GM10266 (cell line): ENCODE measurements at regions not wholly inside any gene's neighbourhood (a gene's known extent, or its start where the extent isn't known, plus 50 kb on each side); places are given as distances from the start of the nearest gene placed in this dataset.

ENCODE experiments used
- DNase-seq: peaks from one replicate; pipeline ENCODE4 v3.0.0; 2012; ENCODE audit errors: extremely low spot score
- TF ChIP-seq, protein P1 (sequence below): IDR thresholded peaks from 2 replicates; pipeline ENCODE4 v1.5.1; 2012; ENCODE audit warnings: mild to moderate bottlenecking, low read depth; ENCODE audit not compliant: control insufficient read depth, insufficient read depth; ENCODE audit errors: missing control alignments

DNA sequence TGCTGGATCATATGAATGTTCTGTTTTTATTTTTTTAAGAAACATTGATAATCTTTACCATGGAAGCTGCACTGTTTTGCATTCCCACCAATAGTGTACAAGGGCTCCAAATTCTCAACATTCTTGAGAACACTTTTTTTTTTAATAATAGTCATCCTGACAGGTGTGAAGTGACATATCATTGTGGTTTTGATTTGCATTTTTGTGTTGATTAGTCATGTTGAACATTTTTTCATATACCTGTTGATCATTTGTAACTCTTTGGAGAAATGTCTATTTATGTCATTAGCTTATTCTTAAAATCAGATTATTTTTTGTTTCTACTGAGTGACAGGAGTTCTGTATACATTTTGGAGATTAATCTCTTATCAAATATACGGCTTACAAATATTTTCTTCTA lies 408.5 kb downstream of the GLUD2 start:
- TF ChIP-seq, protein P1, sequence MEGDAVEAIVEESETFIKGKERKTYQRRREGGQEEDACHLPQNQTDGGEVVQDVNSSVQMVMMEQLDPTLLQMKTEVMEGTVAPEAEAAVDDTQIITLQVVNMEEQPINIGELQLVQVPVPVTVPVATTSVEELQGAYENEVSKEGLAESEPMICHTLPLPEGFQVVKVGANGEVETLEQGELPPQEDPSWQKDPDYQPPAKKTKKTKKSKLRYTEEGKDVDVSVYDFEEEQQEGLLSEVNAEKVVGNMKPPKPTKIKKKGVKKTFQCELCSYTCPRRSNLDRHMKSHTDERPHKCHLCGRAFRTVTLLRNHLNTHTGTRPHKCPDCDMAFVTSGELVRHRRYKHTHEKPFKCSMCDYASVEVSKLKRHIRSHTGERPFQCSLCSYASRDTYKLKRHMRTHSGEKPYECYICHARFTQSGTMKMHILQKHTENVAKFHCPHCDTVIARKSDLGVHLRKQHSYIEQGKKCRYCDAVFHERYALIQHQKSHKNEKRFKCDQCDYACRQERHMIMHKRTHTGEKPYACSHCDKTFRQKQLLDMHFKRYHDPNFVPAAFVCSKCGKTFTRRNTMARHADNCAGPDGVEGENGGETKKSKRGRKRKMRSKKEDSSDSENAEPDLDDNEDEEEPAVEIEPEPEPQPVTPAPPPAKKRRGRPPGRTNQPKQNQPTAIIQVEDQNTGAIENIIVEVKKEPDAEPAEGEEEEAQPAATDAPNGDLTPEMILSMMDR, result no peak
- no peak for DNase-seq

DNA sequence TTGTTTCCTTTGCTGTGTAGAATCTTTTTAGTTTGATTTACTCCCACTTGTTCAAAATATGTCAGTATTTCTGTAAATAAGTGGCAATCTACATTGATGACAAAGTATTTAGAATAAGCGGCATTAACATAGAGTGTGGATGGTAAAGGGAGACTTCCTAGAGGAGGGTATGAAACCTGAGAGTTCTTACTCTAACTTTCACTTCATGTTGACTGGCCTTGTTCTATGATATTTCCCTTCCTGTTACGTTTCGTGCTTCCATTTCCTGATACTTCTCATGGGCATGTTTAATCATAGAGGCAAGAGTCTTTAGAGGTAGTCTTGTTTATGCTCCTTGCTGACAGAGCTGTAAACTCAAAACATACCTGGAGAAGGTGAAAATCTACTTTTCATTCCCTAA lies 408.9 kb downstream of the GLUD2 start:
- no peak for DNase-seq
- TF ChIP-seq, protein P1, result no peak

DNA sequence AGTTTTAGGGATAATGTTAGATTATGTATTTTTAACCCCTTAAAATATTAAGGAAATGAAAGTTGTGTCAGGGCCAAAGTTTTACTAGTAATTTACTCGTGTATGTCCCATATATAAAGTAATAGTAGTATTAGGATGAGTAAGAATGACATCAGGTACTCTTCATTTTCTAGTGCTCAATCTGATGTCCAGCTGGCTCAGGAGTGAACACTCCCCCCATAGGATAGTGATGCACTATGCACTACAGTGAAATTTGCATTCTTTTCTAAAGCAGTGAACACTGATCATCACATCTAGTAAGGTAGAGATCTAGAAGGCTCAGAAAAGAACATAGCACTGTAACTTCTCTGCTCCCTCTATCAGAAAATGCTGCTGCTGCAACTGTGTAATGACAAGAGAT lies 409.7 kb downstream of the GLUD2 start:
- TF ChIP-seq, protein P1, result no peak
- no peak for DNase-seq

DNA sequence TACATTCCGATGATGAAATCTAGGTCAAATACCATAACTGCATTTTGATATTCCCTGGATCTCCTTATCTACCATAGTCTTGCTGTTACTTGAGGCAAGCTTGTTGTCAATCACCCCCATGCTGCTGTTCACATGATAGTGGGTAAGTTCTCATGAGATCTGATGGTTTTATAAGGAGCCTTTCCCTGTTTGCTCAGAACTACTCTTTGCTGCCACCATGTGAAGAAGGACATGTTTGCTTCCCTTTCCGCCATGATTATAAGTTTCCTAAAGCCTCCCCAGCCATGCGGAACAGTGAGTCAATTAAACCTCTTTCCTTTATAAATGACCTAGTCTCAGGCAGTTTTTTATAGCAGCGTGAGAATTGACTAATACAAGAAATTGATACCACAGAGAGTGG lies 432.0 kb downstream of the GLUD2 start:
- TF ChIP-seq, protein P1, result no peak
- DNase-seq, result no peak

DNA sequence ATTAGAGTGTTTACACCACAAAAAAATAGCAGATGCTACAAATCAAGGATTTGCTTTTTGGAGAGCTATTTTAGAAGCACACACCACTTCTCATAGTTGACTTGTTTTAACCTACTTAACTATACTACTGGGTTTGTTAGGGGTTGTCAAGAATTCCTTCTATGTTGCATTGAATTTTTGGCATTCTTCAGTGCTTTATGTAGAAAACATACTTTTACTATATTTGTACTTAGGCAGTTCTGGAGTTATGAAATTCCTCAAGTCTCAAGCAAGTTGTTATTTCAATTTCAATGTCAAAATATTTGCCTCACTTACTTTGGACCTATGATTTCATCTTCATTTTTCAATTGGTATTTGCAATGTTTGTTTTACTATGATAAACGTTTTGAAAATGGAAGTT lies 449.6 kb downstream of the GLUD2 start:
- no peak for DNase-seq
- TF ChIP-seq, protein P1, result no peak

DNA sequence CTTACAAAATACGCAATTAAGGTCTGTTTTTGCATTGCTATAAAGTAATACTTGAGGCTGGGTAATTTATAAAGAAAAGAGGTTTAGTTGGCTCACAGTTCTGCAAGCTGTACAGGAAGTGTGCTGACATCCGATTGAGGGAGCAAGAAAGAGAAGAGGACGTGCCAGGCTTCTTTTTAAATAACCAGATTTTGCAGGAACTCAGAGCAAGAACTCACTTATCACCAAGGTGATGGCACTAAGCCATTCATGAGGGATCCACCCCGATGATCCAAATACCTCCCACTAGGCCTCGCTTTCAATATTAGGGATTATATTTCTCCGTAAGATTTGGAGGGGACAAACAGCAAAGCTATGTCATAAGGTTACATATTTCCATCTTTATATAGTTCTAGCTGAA lies 456.7 kb downstream of the GLUD2 start:
- DNase-seq, result no peak
- TF ChIP-seq, protein P1, result no peak

DNA sequence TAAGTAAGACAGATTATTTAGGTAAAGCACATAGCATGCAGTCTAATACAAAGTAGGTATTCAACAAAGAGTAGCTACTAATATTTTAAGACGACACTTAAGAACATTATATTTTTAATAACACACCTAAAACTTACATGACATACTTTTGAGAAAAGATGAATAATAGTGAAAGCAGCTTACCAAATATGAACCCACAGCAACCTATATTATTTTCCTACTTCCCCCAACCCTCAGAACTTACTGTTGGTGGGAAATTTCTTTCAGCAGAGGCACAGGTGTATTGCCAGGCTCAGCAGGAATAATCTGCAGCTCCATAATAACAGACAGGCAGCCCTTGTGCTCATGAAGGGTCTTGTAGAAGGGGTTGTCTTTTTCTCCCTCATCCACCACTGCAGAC lies 498.9 kb downstream of the GLUD2 start:
- TF ChIP-seq, protein P1, result no peak
- no peak for DNase-seq
